ENCODE measurements at regions not wholly inside any gene's neighbourhood (a gene's known extent, or its start where the extent isn't known, plus 50 kb on each side); places are given as distances from the start of the nearest gene placed in this dataset.

DNA sequence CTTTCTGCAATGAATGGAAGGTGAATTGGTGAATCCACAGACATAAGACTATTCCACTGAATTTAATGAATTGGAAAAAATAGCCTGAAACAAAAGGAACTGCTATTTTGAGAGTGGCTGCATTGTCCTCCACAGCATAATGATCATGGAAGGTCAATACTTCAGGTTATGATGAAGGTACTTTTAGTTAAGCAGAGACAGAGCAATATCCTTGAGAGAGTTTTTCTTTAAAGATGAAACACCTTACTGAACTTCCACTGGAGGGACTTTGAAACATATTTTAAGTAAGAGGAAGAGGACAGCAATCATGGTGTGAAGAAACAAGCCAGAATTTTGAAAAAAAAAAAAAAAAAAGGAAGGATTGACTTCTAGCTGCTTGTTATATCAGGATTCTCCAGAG is 68.8 kb upstream of the DPP10 start:
- Histone ChIP-seq H3K9me3 (ENCODE audit: control insufficient read depth, insufficient read depth, low read depth, low read length) (no peaks in the 10 kb centered on the region), H3K79me2 (ENCODE audit: control insufficient read depth, insufficient read depth, low read length) (no peaks in the 10 kb centered on the region), H3K36me3 (ENCODE audit: control insufficient read depth, insufficient read depth, low read length) (no peaks in the 10 kb centered on the region), H3K27ac (ENCODE audit: insufficient read depth, low read length) (no peak overlapping the region), H2AFZ (ENCODE audit: low read length) (no peak overlapping the region), H3K4me2 (ENCODE audit: extremely low read depth, insufficient read depth, low read length) (no peak overlapping the region), H3K4me1 (ENCODE audit: control insufficient read depth, extremely low read depth, insufficient read depth, low read length) (no peaks in the 10 kb centered on the region), H3K27me3 (ENCODE audit: control insufficient read depth, insufficient read depth, low read length) (no peaks in the 10 kb centered on the region), H4K20me1 (ENCODE audit: control insufficient read depth, extremely low read depth, insufficient read depth, low read length) (no peaks in the 10 kb centered on the region), H3K9ac (ENCODE audit: insufficient read depth, low read length) (no peak overlapping the region), H3K4me3 (replicated peaks in 1 of 4; ENCODE audit: control extremely low read depth in 1 of 4, insufficient read depth in 1 of 4, low read depth in 3 of 4, low read length in 4 of 4) (no peak overlapping the region)
- no peak for TF ChIP-seq EZH2 (IDR thresholded peaks at IDR 0.05; ENCODE audit: low read length, missing control alignments)
- TF ChIP-seq, protein P1, sequence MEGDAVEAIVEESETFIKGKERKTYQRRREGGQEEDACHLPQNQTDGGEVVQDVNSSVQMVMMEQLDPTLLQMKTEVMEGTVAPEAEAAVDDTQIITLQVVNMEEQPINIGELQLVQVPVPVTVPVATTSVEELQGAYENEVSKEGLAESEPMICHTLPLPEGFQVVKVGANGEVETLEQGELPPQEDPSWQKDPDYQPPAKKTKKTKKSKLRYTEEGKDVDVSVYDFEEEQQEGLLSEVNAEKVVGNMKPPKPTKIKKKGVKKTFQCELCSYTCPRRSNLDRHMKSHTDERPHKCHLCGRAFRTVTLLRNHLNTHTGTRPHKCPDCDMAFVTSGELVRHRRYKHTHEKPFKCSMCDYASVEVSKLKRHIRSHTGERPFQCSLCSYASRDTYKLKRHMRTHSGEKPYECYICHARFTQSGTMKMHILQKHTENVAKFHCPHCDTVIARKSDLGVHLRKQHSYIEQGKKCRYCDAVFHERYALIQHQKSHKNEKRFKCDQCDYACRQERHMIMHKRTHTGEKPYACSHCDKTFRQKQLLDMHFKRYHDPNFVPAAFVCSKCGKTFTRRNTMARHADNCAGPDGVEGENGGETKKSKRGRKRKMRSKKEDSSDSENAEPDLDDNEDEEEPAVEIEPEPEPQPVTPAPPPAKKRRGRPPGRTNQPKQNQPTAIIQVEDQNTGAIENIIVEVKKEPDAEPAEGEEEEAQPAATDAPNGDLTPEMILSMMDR (conservative IDR thresholded peaks at IDR 0.05 in 1 of 2, IDR thresholded peaks at IDR 0.05 in 1 of 2; ENCODE audit: low read depth in 1 of 2, low read length in 2 of 2) = no peak
- DNase-seq (ENCODE audit: low read depth in 2 of 2) = no peak

DNA sequence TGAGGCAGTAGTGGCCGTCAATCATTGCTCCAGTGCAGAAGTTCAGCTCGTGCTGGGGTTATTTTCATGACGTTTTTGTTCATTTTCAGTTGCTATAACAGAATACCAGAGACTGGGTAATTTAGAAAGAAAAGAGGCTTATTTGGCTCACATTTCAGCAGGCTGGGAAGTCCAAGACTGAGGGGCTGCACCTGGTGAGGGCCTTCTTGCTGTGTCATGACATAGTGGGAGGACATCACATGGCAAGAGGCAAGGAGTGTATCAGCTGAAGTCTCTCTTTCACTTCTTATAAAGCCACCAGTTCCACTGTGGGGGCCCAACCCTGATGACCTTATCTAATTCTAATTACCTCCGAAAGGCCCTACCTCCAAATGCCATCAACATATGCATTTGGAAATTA is 58.0 kb upstream of the DPP10 start:
- no peaks in the 10 kb centered on the region for H3K79me2 ChIP-seq (ENCODE audit: control insufficient read depth, insufficient read depth, low read length)

DNA sequence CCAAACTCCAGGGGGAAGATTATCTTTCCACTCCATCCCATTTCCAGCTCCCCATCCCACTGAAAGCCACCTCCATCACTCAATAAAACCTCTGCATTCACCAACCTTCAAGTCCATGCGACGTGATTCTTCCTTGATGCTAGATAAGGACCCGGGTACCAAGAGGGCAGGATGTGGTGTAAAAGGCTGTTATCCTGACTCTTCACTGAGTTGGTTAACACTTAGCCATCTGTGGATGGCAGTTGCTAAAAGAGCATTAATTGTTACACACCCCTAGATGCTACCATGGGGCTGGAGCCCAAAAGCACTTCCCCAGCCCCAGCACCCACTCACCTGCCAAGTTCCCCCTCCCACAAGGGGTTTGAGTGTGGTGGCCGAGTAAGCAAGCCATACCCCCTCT is 53.4 kb upstream of the DPP10 start:
- Histone ChIP-seq H3K9ac (ENCODE audit: insufficient read depth, low read length) (no peak overlapping the region), H3K4me3 (replicated peaks in 1 of 4; ENCODE audit: control extremely low read depth in 1 of 4, insufficient read depth in 1 of 4, low read depth in 3 of 4, low read length in 4 of 4) (no peak overlapping the region), H3K9me3 (ENCODE audit: control insufficient read depth, insufficient read depth, low read depth, low read length) (no peaks in the 10 kb centered on the region), H4K20me1 (ENCODE audit: control insufficient read depth, extremely low read depth, insufficient read depth, low read length) (no peaks in the 10 kb centered on the region), H3K79me2 (ENCODE audit: control insufficient read depth, insufficient read depth, low read length) (no peaks in the 10 kb centered on the region), H2AFZ (ENCODE audit: low read length) (no peak overlapping the region), H3K4me2 (ENCODE audit: extremely low read depth, insufficient read depth, low read length) (no peak overlapping the region), H3K4me1 (ENCODE audit: control insufficient read depth, extremely low read depth, insufficient read depth, low read length) (no peaks in the 10 kb centered on the region), H3K27me3 (ENCODE audit: control insufficient read depth, insufficient read depth, low read length) (no peaks in the 10 kb centered on the region), H3K36me3 (ENCODE audit: control insufficient read depth, insufficient read depth, low read length) (no peaks in the 10 kb centered on the region), H3K27ac (ENCODE audit: insufficient read depth, low read length) (no peak overlapping the region)
- TF ChIP-seq, protein P1 (conservative IDR thresholded peaks at IDR 0.05 in 1 of 2, IDR thresholded peaks at IDR 0.05 in 1 of 2; ENCODE audit: low read depth in 1 of 2, low read length in 2 of 2) = no peak
- TF ChIP-seq EZH2 (IDR thresholded peaks at IDR 0.05; ENCODE audit: low read length, missing control alignments) = no peak
- no peak for DNase-seq (ENCODE audit: low read depth in 2 of 2)

More for the DNA sequence above, 58.0 kb upstream of the DPP10 start:
- no peak for DNase-seq (ENCODE audit: low read depth in 2 of 2)
- no peak overlapping the region for H3K4me3 ChIP-seq (replicated peaks in 1 of 4; ENCODE audit: control extremely low read depth in 1 of 4, insufficient read depth in 1 of 4, low read depth in 3 of 4, low read length in 4 of 4)
- TF ChIP-seq EZH2 (IDR thresholded peaks at IDR 0.05; ENCODE audit: low read length, missing control alignments) = no peak
- TF ChIP-seq, protein P1 (conservative IDR thresholded peaks at IDR 0.05 in 1 of 2, IDR thresholded peaks at IDR 0.05 in 1 of 2; ENCODE audit: low read depth in 1 of 2, low read length in 2 of 2) = no peak
- H3K9me3 ChIP-seq (ENCODE audit: control insufficient read depth, insufficient read depth, low read depth, low read length) = no peaks in the 10 kb centered on the region
- H4K20me1 ChIP-seq (ENCODE audit: control insufficient read depth, extremely low read depth, insufficient read depth, low read length) = no peaks in the 10 kb centered on the region
- H3K36me3 ChIP-seq (ENCODE audit: control insufficient read depth, insufficient read depth, low read length) = no peaks in the 10 kb centered on the region
- H3K9ac ChIP-seq (ENCODE audit: insufficient read depth, low read length) = no peak overlapping the region
- H3K27ac ChIP-seq (ENCODE audit: insufficient read depth, low read length) = no peak overlapping the region
- H3K4me1 ChIP-seq (ENCODE audit: control insufficient read depth, extremely low read depth, insufficient read depth, low read length) = no peaks in the 10 kb centered on the region
- no peak overlapping the region for H2AFZ ChIP-seq (ENCODE audit: low read length)
- no peak overlapping the region for H3K4me2 ChIP-seq (ENCODE audit: extremely low read depth, insufficient read depth, low read length)
- no peaks in the 10 kb centered on the region for H3K27me3 ChIP-seq (ENCODE audit: control insufficient read depth, insufficient read depth, low read length)

Data from fibroblast of lung (primary cell).